ENCODE measurements at regions not wholly inside any gene's neighbourhood (a gene's known extent, or its start where the extent isn't known, plus 50 kb on each side); places are given as distances from the start of the nearest gene placed in this dataset.
"Not testable (repeated sequence)": the region's sequence is repeated elsewhere in the genome, so short reads cannot be mapped to it uniquely, and the experiment has no call there.

DNA sequence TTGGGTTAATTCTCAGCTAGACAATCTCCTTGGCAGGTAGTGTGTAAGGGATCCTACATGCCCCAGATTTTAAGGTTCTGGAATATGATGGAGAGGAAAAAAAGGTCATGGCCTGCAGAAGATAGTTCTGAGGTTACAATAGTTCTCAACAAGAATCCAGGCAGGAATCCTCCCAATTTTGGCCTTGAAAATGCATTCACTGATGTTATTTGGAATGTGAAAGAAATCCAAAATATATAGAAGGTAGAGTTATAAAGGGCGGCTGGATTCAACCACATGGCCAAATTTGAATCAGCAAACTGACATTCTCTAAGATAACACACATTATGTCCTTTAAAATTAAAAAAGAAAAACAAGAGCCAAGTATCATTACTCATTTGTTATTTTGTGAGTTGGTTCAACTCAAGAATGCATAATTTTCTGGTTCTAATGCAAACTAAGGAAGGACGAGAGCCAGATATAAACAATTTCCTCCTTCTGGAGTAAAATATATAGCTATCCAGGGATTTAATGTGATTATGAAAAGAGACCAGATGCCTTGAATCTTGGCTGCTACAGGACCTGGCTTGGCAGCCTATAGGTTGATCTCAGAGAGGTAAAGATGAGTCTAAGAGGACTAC lies 177.0 kb upstream of the G2E3 start:
- DNase-seq, result no peak

- DNase-seq, result no peak
Measured at GRCh38 chr14:30385925-30386324, 173.0 kb upstream of the G2E3 start.

GRCh38 chr14:30387871-30388270 lies 171.1 kb upstream of the G2E3 start:
- no peak for DNase-seq

DNA sequence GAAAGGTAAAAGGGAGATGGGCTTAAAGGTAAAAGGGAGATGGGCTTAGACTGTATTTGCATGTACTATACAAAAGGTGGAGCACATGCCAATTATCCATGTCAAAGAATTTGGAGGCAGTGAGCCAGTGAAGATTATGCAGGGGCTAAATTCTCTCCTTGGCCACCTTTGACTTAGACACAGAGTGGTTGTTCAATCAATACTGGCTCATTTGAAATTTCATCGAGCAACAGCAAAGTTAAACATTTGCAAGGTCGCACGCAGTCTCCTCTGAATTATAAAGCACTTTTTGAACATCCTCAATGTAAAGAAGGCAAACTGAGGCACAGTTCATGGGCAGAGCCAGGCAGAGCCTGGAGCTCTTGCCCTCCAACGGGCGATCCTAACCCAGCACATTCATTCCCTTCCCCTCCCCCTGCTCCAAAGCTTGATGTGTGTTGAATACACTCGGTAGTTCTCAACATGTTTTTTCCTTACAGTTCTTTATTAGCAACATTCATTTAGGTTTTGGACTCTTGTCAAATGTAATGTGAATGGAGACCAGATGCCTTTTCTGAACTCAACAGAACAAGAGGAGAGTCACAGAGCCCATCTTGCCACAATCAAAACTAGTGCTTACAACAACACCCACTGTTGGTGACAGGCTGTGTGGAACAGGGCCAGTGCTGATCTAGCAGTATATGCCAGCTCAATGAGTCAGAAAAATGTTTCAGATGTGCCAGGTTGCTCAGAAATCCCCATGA lies 169.7 kb upstream of the G2E3 start:
- no peak for DNase-seq

DNA sequence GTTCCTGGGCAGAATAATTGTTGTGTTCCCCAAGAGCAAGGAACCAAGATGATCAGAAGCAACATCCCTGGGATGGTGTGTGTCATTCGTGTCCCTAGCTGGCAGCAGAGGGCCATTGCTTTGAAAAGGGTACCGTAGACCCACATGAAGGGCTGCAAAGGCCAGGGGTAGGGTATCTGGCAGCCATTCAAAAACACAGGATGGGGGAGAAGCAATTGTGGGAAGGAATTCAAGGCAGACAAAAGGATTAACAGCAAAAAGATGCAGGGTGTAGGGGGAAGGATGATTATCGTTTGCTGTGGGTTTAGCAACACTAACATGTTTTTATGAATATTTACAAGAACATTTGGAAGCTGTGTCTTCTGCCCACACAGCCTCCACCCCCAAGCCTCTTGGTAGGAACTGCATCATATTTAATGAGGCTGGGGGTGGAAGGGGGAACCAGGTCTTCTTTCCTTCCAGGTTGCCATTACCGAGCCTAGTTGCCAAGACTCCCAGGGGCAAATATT lies 169.0 kb upstream of the G2E3 start:
- DNase-seq, result no peak

DNA sequence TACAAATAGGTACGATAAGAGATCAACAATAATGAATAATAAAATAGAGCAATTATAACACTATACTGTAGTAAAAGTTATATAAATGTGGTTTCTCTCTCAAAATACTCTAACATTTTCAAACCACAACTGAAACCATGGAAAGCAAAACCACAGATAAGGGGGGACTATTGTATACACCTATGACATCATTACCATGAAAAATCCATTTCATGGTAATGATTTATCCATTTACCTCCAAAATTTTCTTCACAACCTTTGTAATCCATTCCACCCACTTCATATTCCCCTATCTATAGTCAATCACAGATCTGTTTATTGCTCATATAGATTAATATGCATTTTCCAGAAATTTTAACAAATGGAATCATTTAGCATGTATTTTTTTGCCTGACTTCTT lies 163.9 kb upstream of the G2E3 start:
- no peak for DNase-seq

DNA sequence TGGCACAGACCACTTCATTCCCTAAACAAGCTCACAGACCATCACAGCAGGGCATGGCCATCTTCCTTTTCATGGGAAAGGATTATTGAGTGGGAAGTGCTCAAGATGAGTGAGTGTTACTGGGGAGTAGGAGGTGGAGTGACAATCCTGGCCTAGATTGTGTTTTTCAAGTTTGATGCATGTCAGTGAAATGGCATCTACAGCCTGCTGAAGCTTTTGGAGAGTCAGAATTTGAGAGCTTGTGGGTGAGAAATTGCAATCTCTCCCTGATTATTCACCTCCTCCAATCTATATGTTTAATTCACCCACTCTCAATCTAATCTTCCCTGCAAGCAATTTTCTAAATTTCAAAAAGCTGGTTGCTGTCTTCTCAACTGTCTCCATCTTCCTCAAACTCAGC lies 156.1 kb upstream of the G2E3 start:
- DNase-seq, result no peak

DNA sequence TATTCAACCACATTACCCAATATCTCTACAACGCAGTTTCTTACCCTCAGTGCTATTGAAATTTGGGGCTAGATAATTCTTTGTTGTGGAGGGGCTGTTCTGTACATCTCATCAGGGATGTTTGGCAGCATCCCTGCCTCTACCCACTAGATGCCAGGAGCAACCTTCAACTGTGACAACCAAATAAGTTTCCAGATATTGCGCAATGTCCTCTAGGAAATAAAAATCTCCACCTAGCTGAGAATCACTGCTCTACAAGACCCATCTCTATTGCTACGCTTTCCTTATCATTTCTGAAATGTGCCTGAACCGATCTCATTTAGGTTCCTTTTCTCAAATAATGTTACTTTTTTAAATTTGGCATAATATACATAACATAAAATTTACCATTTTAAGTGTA lies 155.2 kb upstream of the G2E3 start:
- DNase-seq, result no peak

GRCh38 chr14:30409508-30410015 lies 149.4 kb upstream of the G2E3 start:
- not testable (repeated sequence) for DNase-seq

- no peak for DNase-seq
Measured at GRCh38 chr14:30410986-30411385, 148.0 kb upstream of the G2E3 start.

GRCh38 chr14:30413184-30413583 lies 145.8 kb upstream of the G2E3 start:
- DNase-seq, result not testable (repeated sequence)

DNA sequence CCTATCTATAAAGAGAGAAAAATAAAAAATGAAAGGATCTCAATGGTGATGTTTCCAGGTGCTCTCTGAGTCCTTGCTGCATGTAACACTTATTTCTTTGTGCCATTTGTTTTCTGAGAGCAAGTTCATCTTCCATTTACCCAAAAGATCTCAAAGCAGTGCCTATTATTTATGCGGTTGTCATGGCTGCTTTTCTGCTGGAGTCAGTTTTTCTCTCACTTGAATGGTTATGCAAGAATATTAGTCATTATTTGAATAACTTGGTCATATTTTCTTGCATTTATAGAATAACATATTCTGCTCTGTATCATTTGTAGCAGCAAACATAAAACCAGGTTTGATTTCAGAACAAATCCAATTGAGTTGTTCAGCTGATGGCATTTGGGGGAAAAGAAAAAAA lies 141.8 kb upstream of the G2E3 start:
- no peak for DNase-seq

DNA sequence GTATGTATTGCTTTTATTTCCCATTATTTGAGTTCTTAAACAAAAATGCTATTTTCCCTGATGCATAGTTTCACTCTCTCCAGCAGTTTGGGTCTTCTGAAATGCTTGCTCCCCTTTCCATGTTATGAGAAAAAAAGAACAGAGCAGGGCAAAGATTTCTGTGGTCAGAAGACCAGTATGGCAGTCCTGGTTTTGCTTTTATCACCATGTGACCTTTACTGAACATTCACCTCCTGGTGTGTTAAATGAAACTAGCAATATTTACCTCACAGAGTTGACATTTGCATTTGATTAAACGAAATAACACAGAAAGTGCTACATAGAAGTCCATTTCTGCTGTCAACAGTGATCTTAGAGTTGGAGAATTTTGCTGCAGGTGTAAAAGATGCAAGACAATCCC lies 141.0 kb upstream of the G2E3 start:
- no peak for DNase-seq

DNA sequence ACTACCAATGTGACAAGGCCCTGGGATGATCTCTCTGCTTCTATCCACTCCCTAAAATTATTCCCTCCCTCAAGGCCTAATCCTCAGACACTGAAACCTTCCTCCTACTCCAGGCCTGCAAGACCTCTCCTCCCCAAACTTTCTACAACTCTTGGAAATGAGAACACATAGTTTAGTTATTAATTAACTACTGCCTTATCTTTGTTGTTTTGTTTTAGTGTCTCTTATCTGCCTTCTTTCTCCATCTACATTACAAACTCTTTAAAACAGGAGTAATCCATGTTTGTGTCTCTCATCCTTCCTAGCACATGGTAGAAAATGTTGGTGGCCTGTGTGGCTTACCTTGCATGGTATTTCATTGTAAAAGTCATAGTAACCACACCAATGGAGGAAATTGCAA lies 139.9 kb upstream of the G2E3 start:
- no peak for DNase-seq

GRCh38 chr14:30420515-30420914 lies 138.4 kb upstream of the G2E3 start:
- DNase-seq, result no peak

- no peak for DNase-seq
Measured at GRCh38 chr14:30426463-30426862, 132.5 kb upstream of the G2E3 start.

GRCh38 chr14:30427401-30427800 lies 131.6 kb upstream of the G2E3 start:
- DNase-seq, result no peak

- DNase-seq, result no peak
Measured at GRCh38 chr14:30427846-30428245, 131.1 kb upstream of the G2E3 start.

- DNase-seq, result no peak
Measured at GRCh38 chr14:30431552-30431951, 127.4 kb upstream of the G2E3 start.

- DNase-seq, result no peak
Measured at GRCh38 chr14:30440961-30441360, 118.0 kb upstream of the G2E3 start.

DNA sequence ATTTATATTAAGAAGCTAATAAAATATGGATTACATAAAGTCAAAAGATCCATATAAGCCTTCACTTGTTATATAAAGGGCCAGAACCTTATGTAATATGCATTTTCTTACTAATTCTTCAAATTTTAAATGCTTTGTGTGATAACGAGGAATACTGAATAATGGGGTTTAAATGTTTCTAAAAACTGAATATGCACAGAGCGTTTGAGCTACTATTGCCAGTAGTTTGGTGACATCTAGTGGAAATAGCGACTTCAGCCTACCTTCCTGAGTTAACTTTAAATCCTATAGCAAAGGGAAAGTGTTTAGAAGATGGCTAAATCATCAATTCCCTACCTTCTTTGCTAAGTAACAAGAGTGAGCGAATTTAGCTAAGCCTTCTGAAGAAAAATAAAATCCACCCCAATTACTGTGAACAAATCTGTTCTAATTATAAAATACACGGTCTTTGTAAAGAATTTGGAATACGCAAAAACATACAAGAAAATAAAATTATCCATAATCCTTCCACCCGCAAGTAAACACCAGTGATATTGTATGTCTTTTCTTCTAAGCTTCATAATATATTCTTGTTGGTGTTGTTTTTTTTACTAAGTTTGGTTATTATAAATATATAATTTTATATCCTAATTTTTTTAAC lies 115.5 kb upstream of the G2E3 start:
- no peak for DNase-seq

DNA sequence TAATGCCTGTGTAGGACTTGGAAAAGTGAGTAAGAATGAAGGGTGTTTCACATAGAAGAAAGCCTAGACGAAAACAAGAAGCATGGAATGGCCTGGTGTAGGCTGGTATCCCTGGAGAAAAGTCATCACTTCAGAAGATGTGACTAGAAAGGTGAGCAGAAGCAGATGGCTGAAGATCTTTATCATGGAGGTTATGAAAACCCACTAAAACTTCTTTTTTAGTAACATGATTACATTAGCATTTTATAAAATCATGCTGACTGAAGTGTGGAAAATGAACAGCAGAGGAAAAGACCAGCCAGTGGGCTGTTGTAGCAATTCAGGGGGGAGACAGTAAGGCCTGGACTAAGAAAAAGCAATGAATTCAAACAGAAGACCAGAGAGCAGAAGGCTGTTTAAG lies 114.5 kb upstream of the G2E3 start:
- DNase-seq, result no peak

DNA sequence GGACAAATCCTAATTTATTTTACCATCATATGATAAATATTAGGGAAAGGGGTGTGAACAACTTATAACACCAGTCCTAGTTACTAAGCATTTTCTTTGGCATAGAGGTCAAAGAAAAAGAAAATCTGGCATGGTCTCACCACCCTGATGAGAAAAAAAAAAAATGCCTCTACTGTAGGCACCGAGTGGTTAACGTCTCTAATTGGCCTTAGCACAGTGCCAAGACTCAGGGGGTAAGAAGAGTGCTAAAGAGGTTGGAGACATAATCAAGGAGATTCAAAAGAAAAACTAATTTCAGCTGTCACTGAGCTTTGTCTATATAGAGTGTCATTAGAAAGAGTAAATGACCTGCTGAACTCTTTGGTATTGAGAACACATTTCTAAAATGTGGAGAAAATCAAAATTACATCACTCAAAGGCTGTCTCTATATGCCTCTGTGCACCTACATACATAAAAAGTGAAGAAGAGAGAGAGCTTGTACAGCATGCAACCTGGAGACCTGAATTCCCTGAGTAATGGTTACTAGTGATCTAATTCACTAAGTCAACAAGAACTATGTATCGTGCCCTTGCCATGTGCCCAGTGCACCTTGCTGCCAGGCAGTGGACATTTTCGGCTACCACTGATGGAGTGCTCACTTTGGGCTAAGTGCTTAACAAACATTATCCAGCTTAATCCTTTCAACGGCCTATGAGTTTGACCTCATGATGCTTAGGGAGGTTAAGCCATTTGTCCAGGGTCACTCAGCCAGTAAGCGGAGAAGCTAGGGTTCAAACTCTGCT lies 113.8 kb upstream of the G2E3 start:
- DNase-seq, result no peak
